Left lung (tissue), 4 donors: ENCODE measurements at regions not wholly inside any gene's neighbourhood (a gene's known extent, or its start where the extent isn't known, plus 50 kb on each side); places are given as distances from the start of the nearest gene placed in this dataset.

Experiments used
- ATAC-seq: fragments of 200-7000 bp; cut with Tn5 transposase; one replicate; pipeline ENCODE4 v1.9.1; 2020; ENCODE audit warnings: moderate library complexity
- DNase-seq, 4 donors: peaks; one replicate each; pipeline ENCODE4 v3.0.0-alpha.2; 2013 to 2020
- H3K27ac ChIP-seq, 2 donors: fragments of 200-600 bp; sonication (generic) in 1 of 2; one replicate each; pipeline versions ENCODE4 v1.5.0 to v1.8.0; 2020 to 2021
- H3K27me3 ChIP-seq, 2 donors: fragments of 200-600 bp; sonication (generic) in 1 of 2; one replicate each; pipeline versions ENCODE4 v1.5.0 to v1.8.0; 2020 to 2021
- H3K36me3 ChIP-seq, 2 donors: fragments of 200-600 bp; sonication (generic) in 1 of 2; one replicate each; pipeline versions ENCODE4 v1.5.0 to v1.8.0; 2020 to 2021
- H3K4me1 ChIP-seq, 2 donors: fragments of 200-600 bp; one replicate each; pipeline ENCODE4 v1.8.0; 2021
- H3K4me3 ChIP-seq, 2 donors: fragments of 200-600 bp; sonication (generic) in 1 of 2; one replicate each; pipeline versions ENCODE4 v1.5.0 to v1.8.0; 2020 to 2021; ENCODE audit warnings: mild to moderate bottlenecking in 1 of 2
- H3K9me3 ChIP-seq, 2 donors: fragments of 200-600 bp; sonication (generic) in 1 of 2; one replicate each; pipeline versions ENCODE4 v1.5.0 to v1.8.0; 2020 to 2021
- CTCF ChIP-seq, 2 donors: fragments of 200-600 bp; sonication (generic) in 1 of 2; IDR thresholded peaks; one replicate each; pipeline versions ENCODE4 v1.5.0 to v1.8.0; 2021; ENCODE audit warnings: antibody characterized with exemption in 2 of 2
- intact Hi-C, 2 donors: fragments of 100-400 bp; cut with DNase I; formaldehyde crosslinking; loops; one replicate each; pipeline versions ENCODE4 v1.11.2 to v1.14.2; 2022
- donor health status: DM: no; HTN: yes; CAD: no.
- donor health status: DM: no; HTN: no; CAD: no.

- intact Hi-C loops, result no loop called here
- DNase-seq (no peak), ATAC-seq (no peak)
- TF ChIP-seq CTCF (IDR thresholded peaks at IDR 0.05), result no peak
- no peaks in the 10 kb centered on the region for H3K4me1 ChIP-seq
- H3K9me3 ChIP-seq, result no peaks in the 10 kb centered on the region
- H3K4me3 ChIP-seq, result no peak overlapping the region
- H3K27ac ChIP-seq, result no peak overlapping the region
- no peaks in the 10 kb centered on the region for H3K27me3 ChIP-seq
- H3K36me3 ChIP-seq, result no peaks in the 10 kb centered on the region
These were observed 166.7 kb downstream of the ZDHHC21 start for GRCh38 chr9:14526504-14526903.

- H3K27ac ChIP-seq, result no peak overlapping the region
- H3K27me3 ChIP-seq, result no peaks in the 10 kb centered on the region
- no peak for ATAC-seq
- H3K9me3 ChIP-seq, result no peaks in the 10 kb centered on the region
- intact Hi-C loops, result no loop called here
- no peak for TF ChIP-seq CTCF (IDR thresholded peaks at IDR 0.05)
- H3K4me3 ChIP-seq, result no peak overlapping the region
- no peaks in the 10 kb centered on the region for H3K4me1 ChIP-seq
- H3K36me3 ChIP-seq, result no peaks in the 10 kb centered on the region
- no peak for DNase-seq
These were observed 167.4 kb downstream of the ZDHHC21 start for GRCh38 chr9:14525856-14526255.

- no peaks in the 10 kb centered on the region for H3K9me3 ChIP-seq
- DNase-seq (no peak), ATAC-seq (peak; percentile 72)
- H3K27ac ChIP-seq, result no peak overlapping the region
- H3K4me1 ChIP-seq, result no peaks in the 10 kb centered on the region
- H3K36me3 ChIP-seq, result no peaks in the 10 kb centered on the region
- intact Hi-C loops, result no loop called here
- TF ChIP-seq CTCF (IDR thresholded peaks at IDR 0.05), result no peak
- no peak overlapping the region for H3K4me3 ChIP-seq
- H3K27me3 ChIP-seq, result no peaks in the 10 kb centered on the region
These were observed 168.2 kb downstream of the ZDHHC21 start for GRCh38 chr9:14524873-14525515.

GRCh38 chr9:14523545-14523944 lies 169.7 kb downstream of the ZDHHC21 start:
- no peak overlapping the region for H3K4me3 ChIP-seq
- no peak for TF ChIP-seq CTCF (IDR thresholded peaks at IDR 0.05)
- no peaks in the 10 kb centered on the region for H3K27me3 ChIP-seq
- no peaks in the 10 kb centered on the region for H3K36me3 ChIP-seq
- no peaks in the 10 kb centered on the region for H3K9me3 ChIP-seq
- no peak overlapping the region for H3K27ac ChIP-seq
- intact Hi-C loops, result no loop called here
- DNase-seq (no peak), ATAC-seq (peak; percentile 60)
- H3K4me1 ChIP-seq, result no peaks in the 10 kb centered on the region

- Histone ChIP-seq H3K27me3 (no peaks in the 10 kb centered on the region), H3K36me3 (no peaks in the 10 kb centered on the region), H3K4me3 (no peak overlapping the region), H3K4me1 (no peaks in the 10 kb centered on the region), H3K9me3 (no peaks in the 10 kb centered on the region), H3K27ac (no peak overlapping the region)
- ATAC-seq, result peak; percentile 85
- no peak for TF ChIP-seq CTCF (IDR thresholded peaks at IDR 0.05)
- intact Hi-C loops, result no loop called here
- no peak for DNase-seq
These were observed 170.4 kb downstream of the ZDHHC21 start for GRCh38 chr9:14522627-14523379.
